ENCODE measurements at regions not wholly inside any gene's neighbourhood (a gene's known extent, or its start where the extent isn't known, plus 50 kb on each side); places are given as distances from the start of the nearest gene placed in this dataset.

- Mint-ChIP-seq H3K27me3 (peaks cover 6% of the 10 kb centered on the region), H3K36me3 (ENCODE audit: low read depth) (no peaks in the 10 kb centered on the region), H3K27ac (no peak overlapping the region), H3K9me3 (no peaks in the 10 kb centered on the region), H3K4me3 (no peak overlapping the region), H3K4me1 (ENCODE audit: low read depth) (no peaks in the 10 kb centered on the region)
- ChIA-PET CTCF (no interaction called here), POLR2A (no interaction called here)
- Histone ChIP-seq H3K4me3 (ENCODE audit: low read length) (no peak overlapping the region), H3K9me3 (ENCODE audit: control insufficient read depth in 1 of 2, insufficient read depth in 1 of 2, low read length in 2 of 2) (no peaks in the 10 kb centered on the region), H3K4me1 (ENCODE audit: insufficient read depth, low read length) (no peaks in the 10 kb centered on the region), H3K36me3 (ENCODE audit: insufficient read depth, low read length) (no peaks in the 10 kb centered on the region), H3K27me3 (ENCODE audit: control insufficient read depth in 1 of 2, insufficient read depth in 2 of 2, low read length in 2 of 2) (no peaks in the 10 kb centered on the region), H3K27ac (ENCODE audit: low read depth in 1 of 2, low read length in 2 of 2) (no peak overlapping the region)
- intact Hi-C loops (cut with DNase I, micrococcal nuclease) = no loop called here
- no peak for ATAC-seq (ENCODE audit: poor library complexity)
- no peak for DNase-seq
- TF ChIP-seq CTCF (IDR thresholded peaks at IDR 0.05) = no peak
Measured at GRCh38 chr16:14018851-14019250, 52.3 kb upstream of the MRTFB start.

GRCh38 chr16:14020141-14020540 is 51.0 kb upstream of the MRTFB start:
- Mint-ChIP-seq H3K27ac (no peak overlapping the region), H3K36me3 (ENCODE audit: low read depth) (no peaks in the 10 kb centered on the region), H3K9me3 (peaks cover 2% of the 10 kb centered on the region), H3K4me3 (no peak overlapping the region), H3K4me1 (ENCODE audit: low read depth) (no peaks in the 10 kb centered on the region), H3K27me3 (peaks cover 3% of the 10 kb centered on the region)
- H3K4me1 ChIP-seq (ENCODE audit: insufficient read depth, low read length) = no peaks in the 10 kb centered on the region
- CTCF ChIA-PET = no interaction called here
- no peak for ATAC-seq (ENCODE audit: poor library complexity)
- H3K27ac ChIP-seq (ENCODE audit: low read depth in 1 of 2, low read length in 2 of 2) = no peak overlapping the region
- no peak for DNase-seq
- H3K4me3 ChIP-seq (ENCODE audit: low read length) = no peak overlapping the region
- no peak for TF ChIP-seq CTCF (IDR thresholded peaks at IDR 0.05)
- no peaks in the 10 kb centered on the region for H3K27me3 ChIP-seq (ENCODE audit: control insufficient read depth in 1 of 2, insufficient read depth in 2 of 2, low read length in 2 of 2)
- POLR2A ChIA-PET = no interaction called here
- H3K36me3 ChIP-seq (ENCODE audit: insufficient read depth, low read length) = no peaks in the 10 kb centered on the region
- intact Hi-C loops (cut with DNase I, micrococcal nuclease) = no loop called here
- no peaks in the 10 kb centered on the region for H3K9me3 ChIP-seq (ENCODE audit: control insufficient read depth in 1 of 2, insufficient read depth in 1 of 2, low read length in 2 of 2)
